HL-60 (cell line): ENCODE measurements at regions not wholly inside any gene's neighbourhood (a gene's known extent, or its start where the extent isn't known, plus 50 kb on each side); places are given as distances from the start of the nearest gene placed in this dataset.

Source experiments
- DNase-seq, 2 experiments: peaks; one replicate each; pipeline ENCODE4 v3.0.0-alpha.2; 2010 to 2020; ENCODE audit warnings: low read depth in 1 of 2, low spot score in 1 of 2
- H3K27ac ChIP-seq: fragments of 250-450 bp; sonication (Bioruptor Pico); replicated peaks from 2 replicates; pipeline ENCODE4 v1.5.1; 2020; ENCODE audit warnings: mild to moderate bottlenecking, moderate library complexity
- H3K27me3 ChIP-seq: fragments of 250-450 bp; sonication (Bioruptor Pico); 2 replicates; pipeline ENCODE4 v1.5.1; 2021; ENCODE audit warnings: mild to moderate bottlenecking, moderate library complexity; ENCODE audit not compliant: insufficient read depth, poor library complexity, severe bottlenecking
- H3K4me3 ChIP-seq: replicated peaks from 2 replicates; pipeline ENCODE4 v1.5.1; 2011; ENCODE audit warnings: mild to moderate bottlenecking, control low read depth, low read length; ENCODE audit not compliant: insufficient read depth
- GABPA ChIP-seq: IDR thresholded peaks from 2 replicates; pipeline ENCODE4 v1.6.1; 2012; ENCODE audit warnings: low read depth
- POLR2AphosphoS5 ChIP-seq: IDR thresholded peaks from 2 replicates; pipeline ENCODE4 v1.6.1; 2012; ENCODE audit warnings: low read depth
- SPI1 ChIP-seq: IDR thresholded peaks from 2 replicates; pipeline ENCODE4 v1.6.1; 2012; ENCODE audit warnings: low read depth, mild to moderate bottlenecking, borderline replicate concordance
- TF ChIP-seq, protein P1 (sequence below): IDR thresholded peaks from 2 replicates; pipeline ENCODE4 v1.6.1; 2012; ENCODE audit warnings: low read depth; ENCODE audit not compliant: insufficient replicate concordance
- TF ChIP-seq, protein P2 (sequence below): IDR thresholded peaks from one replicate; pipeline ENCODE4 v1.5.1; 2011; ENCODE audit warnings: low read length, control low read depth, inconsistent platforms; ENCODE audit not compliant: insufficient read depth

DNA sequence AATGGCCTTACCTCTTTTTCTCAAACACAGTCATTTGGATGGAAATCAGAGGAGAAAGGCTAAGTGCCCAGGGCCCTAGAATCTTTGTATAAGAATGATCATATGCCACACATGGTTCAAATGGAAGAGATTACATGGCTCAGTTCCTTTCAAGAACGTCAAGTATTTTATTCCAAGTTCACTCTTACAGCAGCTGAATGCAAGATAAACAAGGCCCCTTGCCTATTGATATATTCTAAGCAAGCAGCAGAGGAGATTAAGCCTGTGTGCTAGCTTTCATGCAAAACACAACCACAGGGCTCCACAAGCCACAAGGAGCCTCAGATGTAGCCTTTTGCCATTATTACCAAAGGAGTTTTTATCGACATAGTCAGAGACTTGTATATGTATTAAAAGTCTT is 55.3 kb upstream of the SLCO6A1 start:
- no peak for DNase-seq
- TF ChIP-seq SPI1 (no peak), GABPA (no peak), POLR2AphosphoS5 (no peak)
- TF ChIP-seq, protein P1, sequence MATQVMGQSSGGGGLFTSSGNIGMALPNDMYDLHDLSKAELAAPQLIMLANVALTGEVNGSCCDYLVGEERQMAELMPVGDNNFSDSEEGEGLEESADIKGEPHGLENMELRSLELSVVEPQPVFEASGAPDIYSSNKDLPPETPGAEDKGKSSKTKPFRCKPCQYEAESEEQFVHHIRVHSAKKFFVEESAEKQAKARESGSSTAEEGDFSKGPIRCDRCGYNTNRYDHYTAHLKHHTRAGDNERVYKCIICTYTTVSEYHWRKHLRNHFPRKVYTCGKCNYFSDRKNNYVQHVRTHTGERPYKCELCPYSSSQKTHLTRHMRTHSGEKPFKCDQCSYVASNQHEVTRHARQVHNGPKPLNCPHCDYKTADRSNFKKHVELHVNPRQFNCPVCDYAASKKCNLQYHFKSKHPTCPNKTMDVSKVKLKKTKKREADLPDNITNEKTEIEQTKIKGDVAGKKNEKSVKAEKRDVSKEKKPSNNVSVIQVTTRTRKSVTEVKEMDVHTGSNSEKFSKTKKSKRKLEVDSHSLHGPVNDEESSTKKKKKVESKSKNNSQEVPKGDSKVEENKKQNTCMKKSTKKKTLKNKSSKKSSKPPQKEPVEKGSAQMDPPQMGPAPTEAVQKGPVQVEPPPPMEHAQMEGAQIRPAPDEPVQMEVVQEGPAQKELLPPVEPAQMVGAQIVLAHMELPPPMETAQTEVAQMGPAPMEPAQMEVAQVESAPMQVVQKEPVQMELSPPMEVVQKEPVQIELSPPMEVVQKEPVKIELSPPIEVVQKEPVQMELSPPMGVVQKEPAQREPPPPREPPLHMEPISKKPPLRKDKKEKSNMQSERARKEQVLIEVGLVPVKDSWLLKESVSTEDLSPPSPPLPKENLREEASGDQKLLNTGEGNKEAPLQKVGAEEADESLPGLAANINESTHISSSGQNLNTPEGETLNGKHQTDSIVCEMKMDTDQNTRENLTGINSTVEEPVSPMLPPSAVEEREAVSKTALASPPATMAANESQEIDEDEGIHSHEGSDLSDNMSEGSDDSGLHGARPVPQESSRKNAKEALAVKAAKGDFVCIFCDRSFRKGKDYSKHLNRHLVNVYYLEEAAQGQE: no peak
- TF ChIP-seq, protein P2, sequence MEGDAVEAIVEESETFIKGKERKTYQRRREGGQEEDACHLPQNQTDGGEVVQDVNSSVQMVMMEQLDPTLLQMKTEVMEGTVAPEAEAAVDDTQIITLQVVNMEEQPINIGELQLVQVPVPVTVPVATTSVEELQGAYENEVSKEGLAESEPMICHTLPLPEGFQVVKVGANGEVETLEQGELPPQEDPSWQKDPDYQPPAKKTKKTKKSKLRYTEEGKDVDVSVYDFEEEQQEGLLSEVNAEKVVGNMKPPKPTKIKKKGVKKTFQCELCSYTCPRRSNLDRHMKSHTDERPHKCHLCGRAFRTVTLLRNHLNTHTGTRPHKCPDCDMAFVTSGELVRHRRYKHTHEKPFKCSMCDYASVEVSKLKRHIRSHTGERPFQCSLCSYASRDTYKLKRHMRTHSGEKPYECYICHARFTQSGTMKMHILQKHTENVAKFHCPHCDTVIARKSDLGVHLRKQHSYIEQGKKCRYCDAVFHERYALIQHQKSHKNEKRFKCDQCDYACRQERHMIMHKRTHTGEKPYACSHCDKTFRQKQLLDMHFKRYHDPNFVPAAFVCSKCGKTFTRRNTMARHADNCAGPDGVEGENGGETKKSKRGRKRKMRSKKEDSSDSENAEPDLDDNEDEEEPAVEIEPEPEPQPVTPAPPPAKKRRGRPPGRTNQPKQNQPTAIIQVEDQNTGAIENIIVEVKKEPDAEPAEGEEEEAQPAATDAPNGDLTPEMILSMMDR: no peak
- Histone ChIP-seq H3K27ac (no peak overlapping the region), H3K4me3 (no peak overlapping the region), H3K27me3 (no peaks in the 10 kb centered on the region)

DNA sequence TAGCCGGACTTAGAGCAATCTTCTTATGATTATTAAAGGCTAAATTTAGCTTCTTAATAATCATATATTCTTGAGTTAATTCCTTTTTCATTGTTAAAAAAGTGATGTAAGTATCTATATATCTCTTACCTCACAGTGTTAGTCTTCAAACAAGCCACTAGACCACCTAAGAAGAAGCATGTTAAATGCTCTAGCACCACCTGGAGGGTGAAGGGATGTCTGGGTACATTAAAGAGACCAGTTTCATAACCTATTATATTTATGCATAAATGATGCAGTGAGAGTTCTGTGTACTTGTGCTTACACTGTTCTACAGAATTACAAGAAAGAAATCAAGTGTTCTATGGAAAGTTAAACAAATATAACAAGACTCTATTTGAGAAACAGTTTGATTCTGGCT is 55.9 kb upstream of the SLCO6A1 start:
- Histone ChIP-seq H3K27me3 (no peaks in the 10 kb centered on the region), H3K27ac (no peak overlapping the region), H3K4me3 (no peak overlapping the region)
- TF ChIP-seq POLR2AphosphoS5: no peak
- DNase-seq: no peak

DNA sequence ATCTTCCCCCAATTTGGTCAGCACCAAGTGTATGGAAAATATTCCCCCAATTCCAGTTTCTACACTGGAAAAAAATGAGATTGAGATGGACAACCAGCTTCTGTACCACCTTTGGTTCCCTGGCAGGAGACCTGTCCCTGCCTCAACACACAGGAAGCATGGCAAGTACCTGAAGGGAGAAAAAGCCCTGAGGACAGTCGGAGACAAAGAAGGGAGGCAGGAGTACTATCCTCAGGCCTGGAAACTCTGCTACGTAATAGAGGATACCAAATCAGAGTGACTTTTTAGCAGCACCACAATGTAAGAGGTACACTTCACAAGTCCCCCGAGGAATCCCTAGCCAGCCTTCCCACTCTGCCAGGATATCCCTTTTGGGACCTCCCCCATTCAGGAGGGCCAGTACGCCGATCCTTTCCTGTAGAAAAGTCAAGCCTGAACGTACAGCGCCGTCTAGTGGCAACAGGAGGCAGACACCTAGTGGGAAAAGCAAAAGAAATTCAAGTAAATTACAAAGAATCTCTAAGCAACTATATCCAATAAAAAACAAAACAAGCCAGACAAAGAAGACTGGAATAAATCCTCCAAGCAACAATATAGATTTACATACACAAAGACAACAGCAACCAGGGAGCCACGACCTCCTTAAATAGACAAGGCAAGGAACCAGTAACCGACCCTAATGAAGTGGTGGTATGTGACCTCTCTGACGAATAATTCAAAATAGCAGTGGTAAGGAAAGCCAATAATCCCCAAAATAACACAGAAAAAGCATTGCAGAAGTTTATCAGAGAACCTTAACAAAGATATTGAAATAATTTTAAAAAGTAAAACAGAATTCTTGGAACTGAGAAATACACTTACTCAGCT is 63.3 kb upstream of the SLCO6A1 start:
- no peaks in the 10 kb centered on the region for H3K27me3 ChIP-seq
- TF ChIP-seq POLR2AphosphoS5: no peak
- TF ChIP-seq, protein P2: peak; percentile 7
- H3K4me3 ChIP-seq: no peak overlapping the region
- H3K27ac ChIP-seq: no peak overlapping the region
- peak in 1 of 2 experiments; percentile 3 for DNase-seq

DNA sequence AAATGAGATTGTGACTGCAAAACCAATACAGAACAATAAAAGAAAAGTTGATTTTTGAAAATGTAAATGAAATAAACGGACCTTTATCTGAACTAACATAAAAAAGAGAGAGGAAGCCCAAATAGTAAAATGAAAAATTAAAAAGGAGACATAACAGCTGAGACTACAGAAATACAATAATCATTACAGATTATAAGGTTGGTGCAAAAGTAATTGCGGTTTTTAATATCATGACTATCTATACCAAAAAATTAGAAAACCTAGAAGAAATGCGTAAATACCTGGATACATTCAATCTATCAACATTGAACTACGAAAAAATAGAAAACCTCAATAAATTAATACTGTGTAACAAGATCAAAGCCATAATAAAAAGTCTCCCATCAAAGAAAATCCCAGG is 71.9 kb upstream of the SLCO6A1 start:
- no peak overlapping the region for H3K4me3 ChIP-seq
- no peaks in the 10 kb centered on the region for H3K27me3 ChIP-seq
- no peak for TF ChIP-seq POLR2AphosphoS5
- TF ChIP-seq, protein P2: no peak
- TF ChIP-seq SPI1: no peak
- H3K27ac ChIP-seq: no peak overlapping the region
- no peak for DNase-seq

DNA sequence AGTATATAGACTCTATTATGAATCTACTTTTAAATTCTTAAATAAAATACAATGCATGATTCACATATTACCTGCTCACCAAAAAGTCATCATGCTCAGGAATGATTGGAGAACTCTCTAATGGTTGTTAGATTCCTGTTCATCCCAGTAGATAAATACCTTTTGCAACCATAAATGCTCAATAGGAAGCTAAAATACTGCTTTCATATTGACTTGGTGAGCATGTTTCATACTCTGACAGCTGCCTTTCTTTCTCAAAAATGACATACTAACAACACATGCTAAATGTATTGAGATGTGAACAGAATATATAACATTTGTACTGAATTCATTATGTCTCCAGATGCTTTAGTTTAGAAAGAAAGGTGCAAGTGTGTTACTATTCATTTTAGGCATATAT is 79.6 kb upstream of the SLCO6A1 start:
- no peak overlapping the region for H3K27ac ChIP-seq
- no peak for DNase-seq
- H3K4me3 ChIP-seq: no peak overlapping the region
- TF ChIP-seq, protein P2: no peak
- TF ChIP-seq, protein P1: no peak
- TF ChIP-seq POLR2AphosphoS5: no peak
- no peaks in the 10 kb centered on the region for H3K27me3 ChIP-seq
